H1 (cell line): ENCODE measurements at regions not wholly inside any gene's neighbourhood (a gene's known extent, or its start where the extent isn't known, plus 50 kb on each side); places are given as distances from the start of the nearest gene placed in this dataset.

Source experiments
- KDM4A ChIP-seq: IDR thresholded peaks from one replicate; pipeline ENCODE4 v1.7.1; 2012; ENCODE audit warnings: low read depth, mild to moderate bottlenecking, moderate library complexity, low read length, inconsistent platforms; ENCODE audit not compliant: severe bottlenecking
- PHF8 ChIP-seq: fragments of 200-600 bp; sonication (generic); conservative IDR thresholded peaks from 2 replicates; pipeline ENCODE4 v1.7.1; 2012; ENCODE audit warnings: low read depth, mild to moderate bottlenecking, inconsistent platforms, low read length, moderate library complexity

GRCh38 chr17:63278728-63279442 lies 167.2 kb downstream of the CYB561 start (continued):
- TF ChIP-seq PHF8 (no peak), KDM4A (no peak)
